GM23338 (cell line): ENCODE measurements at regions not wholly inside any gene's neighbourhood (a gene's known extent, or its start where the extent isn't known, plus 50 kb on each side); places are given as distances from the start of the nearest gene placed in this dataset.

Experiments used
- ATAC-seq: fragments of 200-7000 bp; cut with Tn5 transposase; 3 replicates; pipeline ENCODE4 v1.9.1; 2020
- DNase-seq: peaks from one replicate; pipeline ENCODE4 v3.0.0-alpha.2; 2015; ENCODE audit warnings: low spot score
- H2AFZ ChIP-seq: fragments of 200-600 bp; sonication (generic); 2 replicates; pipeline ENCODE4 v1.8.0; 2016; ENCODE audit warnings: antibody characterized with exemption, mild to moderate bottlenecking, moderate library complexity
- H3F3A ChIP-seq: fragments of 200-600 bp; sonication (generic); replicated peaks from 2 replicates; pipeline ENCODE4 v1.8.0; 2017; ENCODE audit warnings: antibody characterized with exemption, mixed run types, low read depth
- H3K27ac ChIP-seq: fragments of 200-600 bp; sonication (generic); 2 replicates; pipeline ENCODE4 v1.6.1; 2016; ENCODE audit warnings: low read depth
- H3K27me3 ChIP-seq: fragments of 200-600 bp; sonication (generic); 2 replicates; pipeline ENCODE4 v1.8.0; 2016; ENCODE audit warnings: mild to moderate bottlenecking, mixed run types, moderate library complexity; ENCODE audit not compliant: insufficient read depth
- H3K36me3 ChIP-seq: fragments of 200-600 bp; sonication (generic); 2 replicates; pipeline ENCODE4 v1.8.0; 2016; ENCODE audit warnings: mild to moderate bottlenecking; ENCODE audit not compliant: insufficient read depth
- H3K4me1 ChIP-seq: fragments of 200-600 bp; sonication (generic); 2 replicates; pipeline ENCODE4 v1.8.0; 2016; ENCODE audit warnings: mild to moderate bottlenecking, moderate library complexity; ENCODE audit not compliant: insufficient read depth
- H3K4me2 ChIP-seq: fragments of 200-600 bp; sonication (generic); 2 replicates; pipeline ENCODE4 v1.7.1; 2017; ENCODE audit warnings: mixed run types
- H3K4me3 ChIP-seq: fragments of 200-600 bp; sonication (generic); 2 replicates; pipeline ENCODE4 v1.6.1; 2016; ENCODE audit warnings: mixed run types
- H3K79me2 ChIP-seq: fragments of 200-600 bp; sonication (generic); replicated peaks from 2 replicates; pipeline ENCODE4 v1.8.0; 2017; ENCODE audit warnings: mild to moderate bottlenecking; ENCODE audit not compliant: insufficient read depth
- H3K9me2 ChIP-seq: fragments of 200-600 bp; sonication (generic); 2 replicates; pipeline ENCODE4 v1.8.0; 2017; ENCODE audit not compliant: insufficient read depth
- H4K20me1 ChIP-seq: fragments of 200-600 bp; sonication (generic); replicated peaks from 2 replicates; pipeline ENCODE4 v1.8.0; 2017; ENCODE audit warnings: mild to moderate bottlenecking; ENCODE audit not compliant: insufficient read depth
- H3K27ac Mint-ChIP-seq: 2 replicates; pipeline ENCODE4 v1.8.0; 2020; ENCODE audit warnings: inconsistent platforms, mild to moderate bottlenecking, moderate library complexity, mixed read lengths
- H3K27me3 Mint-ChIP-seq: 3 replicates; pipeline ENCODE4 v1.8.0; 2022; ENCODE audit warnings: low read depth, mild to moderate bottlenecking, moderate library complexity, mixed read lengths, inconsistent platforms; ENCODE audit not compliant: insufficient read depth, poor library complexity
- H3K36me3 Mint-ChIP-seq: 3 replicates; pipeline ENCODE4 v1.8.0; 2021; ENCODE audit warnings: low read depth, mild to moderate bottlenecking, inconsistent platforms, moderate library complexity, mixed read lengths
- H3K4me1 Mint-ChIP-seq: 3 replicates; pipeline ENCODE4 v1.8.0; 2020; ENCODE audit warnings: mild to moderate bottlenecking, inconsistent platforms, mixed read lengths
- H3K4me3 Mint-ChIP-seq: 3 replicates; pipeline ENCODE4 v1.8.0; 2021; ENCODE audit warnings: moderate library complexity, mild to moderate bottlenecking, inconsistent platforms, mixed read lengths
- H3K9me3 Mint-ChIP-seq: 3 replicates; pipeline ENCODE4 v1.8.0; 2020; ENCODE audit warnings: moderate library complexity, mild to moderate bottlenecking, inconsistent platforms, mixed read lengths
- CREB1 ChIP-seq: fragments of 250-450 bp; sonication (Bioruptor Pico); IDR thresholded peaks from 2 replicates; pipeline ENCODE4 v1.5.0; 2020; ENCODE audit warnings: low read depth, mild to moderate bottlenecking, moderate library complexity
- CTCF ChIP-seq, 2 experiments: fragments of 200-600 bp in 1 of 2; sonication (generic) in 1 of 2; conservative IDR thresholded peaks; 2 replicates each; pipeline versions ENCODE4 v1.5.1 to v1.6.1; 2016 to 2017; ENCODE audit warnings: antibody characterized with exemption in 2 of 2, low read depth in 2 of 2, mild to moderate bottlenecking in 2 of 2, moderate library complexity in 1 of 2
- ETS1 ChIP-seq: IDR thresholded peaks from 2 replicates; pipeline ENCODE4 v1.6.1; 2016; ENCODE audit warnings: antibody characterized with exemption
- EZH2 ChIP-seq: fragments of 200-600 bp; sonication (generic); IDR thresholded peaks from one replicate; pipeline ENCODE4 v1.8.0; 2017; ENCODE audit warnings: antibody characterized with exemption, mild to moderate bottlenecking, low read depth; ENCODE audit not compliant: unreplicated experiment
- NANOG ChIP-seq: IDR thresholded peaks from 2 replicates; pipeline ENCODE4 v1.6.1; 2016; ENCODE audit warnings: antibody characterized with exemption, borderline replicate concordance
- STAT1 ChIP-seq: IDR thresholded peaks from one replicate; pipeline ENCODE4 v1.6.1; 2016; ENCODE audit warnings: antibody characterized with exemption; ENCODE audit not compliant: unreplicated experiment
- ZNF114 ChIP-seq: fragments of 250-450 bp; sonication (Bioruptor Pico); IDR thresholded peaks from 2 replicates; pipeline ENCODE4 v1.5.0; 2020; ENCODE audit warnings: mild to moderate bottlenecking, moderate library complexity
- ZNF462 ChIP-seq: fragments of 250-450 bp; sonication (Bioruptor Pico); IDR thresholded peaks from 2 replicates; pipeline ENCODE4 v1.5.0; 2020; ENCODE audit warnings: mild to moderate bottlenecking, moderate library complexity

GRCh38 chr4:152081024-152081423, 320.2 kb upstream of the GATB start:
- H3K4me1 Mint-ChIP-seq, result peaks cover 16% of the 10 kb centered on the region
- H2AFZ ChIP-seq, result no peak overlapping the region
- H3K27me3 Mint-ChIP-seq, result no peaks in the 10 kb centered on the region
- H4K20me1 ChIP-seq, result no peaks in the 10 kb centered on the region
- H3K36me3 Mint-ChIP-seq, result no peaks in the 10 kb centered on the region
- DNase-seq (no peak), ATAC-seq (no peak)
- no peaks in the 10 kb centered on the region for H3K9me3 Mint-ChIP-seq
- 0 out of 2 replicates have a peak, but pooled peaks cover 3% of the 10 kb centered on the region for H3K36me3 ChIP-seq
- no peak overlapping the region for H3K4me2 ChIP-seq
- H3K4me3 ChIP-seq, result no peak overlapping the region
- H3K9me2 ChIP-seq, result peaks cover 9% of the 10 kb centered on the region
- H3K4me1 ChIP-seq, result peaks cover 5% of the 10 kb centered on the region; the same call in 1 of the 2 replicates
- no peaks in the 10 kb centered on the region for H3K79me2 ChIP-seq
- H3K27ac Mint-ChIP-seq, result no peak overlapping the region
- H3F3A ChIP-seq, result no peaks in the 10 kb centered on the region
- no peak overlapping the region for H3K27ac ChIP-seq
- no peaks in the 10 kb centered on the region for H3K27me3 ChIP-seq
- H3K4me3 Mint-ChIP-seq, result no peak overlapping the region
- no peak for TF ChIP-seq ETS1
- no peak for TF ChIP-seq ZNF462 (CRISPR knock-in tag)
- TF ChIP-seq CREB1 (CRISPR knock-in tag), result no peak

- ATAC-seq (no peak), DNase-seq (no peak)
- H3K9me2 ChIP-seq, result peaks cover 9% of the 10 kb centered on the region
- no peaks in the 10 kb centered on the region for H3F3A ChIP-seq
- H3K27me3 Mint-ChIP-seq, result peaks cover 7% of the 10 kb centered on the region
- H3K36me3 ChIP-seq, result 0 out of 2 replicates have a peak, but pooled peaks cover 3% of the 10 kb centered on the region
- no peak overlapping the region for H3K4me2 ChIP-seq
- H3K4me1 Mint-ChIP-seq, result peaks cover 19% of the 10 kb centered on the region
- H3K4me1 ChIP-seq, result no peaks in the 10 kb centered on the region
- no peaks in the 10 kb centered on the region for H3K36me3 Mint-ChIP-seq
- no peaks in the 10 kb centered on the region for H4K20me1 ChIP-seq
- H3K9me3 Mint-ChIP-seq, result no peaks in the 10 kb centered on the region; the same call in 2 of the 3 replicates
- no peak overlapping the region for H3K4me3 Mint-ChIP-seq
- no peak overlapping the region for H3K27ac ChIP-seq
- H3K27me3 ChIP-seq, result no peaks in the 10 kb centered on the region
- H3K79me2 ChIP-seq, result no peaks in the 10 kb centered on the region
- H2AFZ ChIP-seq, result 0 out of 2 replicates have a peak overlapping the region, but pooled peaks have one; percentile 10
- H3K4me3 ChIP-seq, result no peak overlapping the region
- H3K27ac Mint-ChIP-seq, result no peak overlapping the region
- TF ChIP-seq EZH2, result no peak
- TF ChIP-seq NANOG, result no peak
- TF ChIP-seq ETS1, result no peak
- TF ChIP-seq ZNF114 (CRISPR knock-in tag), result no peak
- TF ChIP-seq STAT1, result no peak
- TF ChIP-seq CTCF (conservative IDR thresholded peaks at IDR 0.05; ENCODE audit: low read depth in 2 of 2), result no peak
Measured at GRCh38 chr4:152079543-152080293, 318.9 kb upstream of the GATB start.
